Glutamatergic neuron (in vitro differentiated cells): ENCODE measurements at regions not wholly inside any gene's neighbourhood (a gene's known extent, or its start where the extent isn't known, plus 50 kb on each side); places are given as distances from the start of the nearest gene placed in this dataset.

ENCODE experiments used
- DNase-seq: peaks from one replicate; pipeline ENCODE4 v3.0.0; 2022
- H3K27ac Mint-ChIP-seq: one replicate; pipeline ENCODE4 v1.8.0; 2020; ENCODE audit warnings: mild to moderate bottlenecking, mixed read lengths, inconsistent platforms; ENCODE audit not compliant: unreplicated experiment
- H3K27me3 Mint-ChIP-seq: one replicate; pipeline ENCODE4 v1.8.0; 2020; ENCODE audit warnings: mild to moderate bottlenecking, moderate library complexity, mixed read lengths, inconsistent platforms; ENCODE audit not compliant: unreplicated experiment
- H3K36me3 Mint-ChIP-seq: one replicate; pipeline ENCODE4 v1.8.0; 2020; ENCODE audit warnings: mild to moderate bottlenecking, mixed read lengths, inconsistent platforms; ENCODE audit not compliant: unreplicated experiment
- H3K4me1 Mint-ChIP-seq: one replicate; pipeline ENCODE4 v1.8.0; 2020; ENCODE audit warnings: mild to moderate bottlenecking, low read depth, mixed read lengths, inconsistent platforms; ENCODE audit not compliant: unreplicated experiment
- H3K4me3 Mint-ChIP-seq: one replicate; pipeline ENCODE4 v1.8.0; 2020; ENCODE audit warnings: mild to moderate bottlenecking, mixed read lengths, inconsistent platforms; ENCODE audit not compliant: unreplicated experiment
- H3K9me3 Mint-ChIP-seq: one replicate; pipeline ENCODE4 v1.8.0; 2020; ENCODE audit warnings: mild to moderate bottlenecking, moderate library complexity, mixed read lengths, inconsistent platforms; ENCODE audit not compliant: unreplicated experiment
- CTCF ChIP-seq: fragments of 200-600 bp; sonication (generic); IDR thresholded peaks from one replicate; pipeline ENCODE4 v1.5.0; 2021; ENCODE audit not compliant: partially characterized antibody, unreplicated experiment

DNA sequence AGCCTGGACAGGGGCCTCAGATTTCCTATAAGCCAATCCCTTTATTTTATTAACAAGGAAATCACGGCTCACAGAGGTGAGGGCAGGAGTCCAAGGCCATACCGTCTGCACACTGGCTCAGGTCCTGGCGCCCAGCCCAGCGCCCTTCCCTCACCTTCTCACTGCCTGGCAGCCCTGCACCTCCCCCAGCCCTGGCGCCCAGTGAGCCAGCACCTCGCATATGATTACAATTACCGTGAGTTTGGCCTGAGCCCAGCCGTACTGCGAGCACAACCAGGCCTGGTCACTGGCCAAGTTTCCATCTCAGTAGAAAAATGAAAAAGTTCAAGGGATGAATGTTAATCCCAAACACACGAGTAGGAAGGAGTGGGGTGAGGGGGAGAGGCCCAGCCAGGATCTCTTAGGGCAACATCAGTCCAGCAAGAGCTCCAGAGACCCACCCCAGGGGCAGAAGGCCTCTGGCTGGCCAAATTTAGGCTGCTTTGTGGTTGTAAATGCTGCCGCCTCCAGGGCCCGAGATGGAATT, 68.4 kb downstream of the MCFD2 start:
- no peak overlapping the region for H3K27ac Mint-ChIP-seq
- H3K4me1 Mint-ChIP-seq: peaks cover 2% of the 10 kb centered on the region
- no peak overlapping the region for H3K4me3 Mint-ChIP-seq
- no peak for DNase-seq
- H3K9me3 Mint-ChIP-seq: peaks cover 3% of the 10 kb centered on the region
- H3K36me3 Mint-ChIP-seq: peaks cover 4% of the 10 kb centered on the region
- H3K27me3 Mint-ChIP-seq: peaks cover 8% of the 10 kb centered on the region
- TF ChIP-seq CTCF: no peak

DNA sequence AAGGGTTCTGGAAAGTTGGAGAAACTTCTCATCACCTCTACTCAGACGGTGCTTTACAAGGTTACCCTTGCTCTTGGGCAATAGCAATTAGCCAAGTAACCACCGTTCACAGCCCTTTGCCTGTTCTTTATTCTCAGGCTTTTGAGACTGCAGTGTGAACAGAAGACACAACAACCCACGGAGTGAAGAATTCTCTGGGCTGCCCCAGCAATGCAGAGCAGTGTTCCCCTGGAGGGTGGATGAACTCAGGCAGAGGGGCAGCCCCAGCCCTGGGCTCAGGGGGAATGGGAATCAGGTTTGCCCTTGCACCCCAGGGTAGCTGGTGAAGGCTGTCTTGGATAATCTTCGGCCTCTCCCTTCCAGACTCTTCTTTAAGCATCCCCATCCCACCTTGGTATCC, 69.1 kb downstream of the MCFD2 start:
- DNase-seq: no peak
- no peak overlapping the region for H3K27ac Mint-ChIP-seq
- H3K27me3 Mint-ChIP-seq: peaks cover 5% of the 10 kb centered on the region
- TF ChIP-seq CTCF: no peak
- peaks cover 4% of the 10 kb centered on the region for H3K36me3 Mint-ChIP-seq
- peaks cover 3% of the 10 kb centered on the region for H3K9me3 Mint-ChIP-seq
- H3K4me3 Mint-ChIP-seq: no peak overlapping the region
- peaks cover 2% of the 10 kb centered on the region for H3K4me1 Mint-ChIP-seq

DNA sequence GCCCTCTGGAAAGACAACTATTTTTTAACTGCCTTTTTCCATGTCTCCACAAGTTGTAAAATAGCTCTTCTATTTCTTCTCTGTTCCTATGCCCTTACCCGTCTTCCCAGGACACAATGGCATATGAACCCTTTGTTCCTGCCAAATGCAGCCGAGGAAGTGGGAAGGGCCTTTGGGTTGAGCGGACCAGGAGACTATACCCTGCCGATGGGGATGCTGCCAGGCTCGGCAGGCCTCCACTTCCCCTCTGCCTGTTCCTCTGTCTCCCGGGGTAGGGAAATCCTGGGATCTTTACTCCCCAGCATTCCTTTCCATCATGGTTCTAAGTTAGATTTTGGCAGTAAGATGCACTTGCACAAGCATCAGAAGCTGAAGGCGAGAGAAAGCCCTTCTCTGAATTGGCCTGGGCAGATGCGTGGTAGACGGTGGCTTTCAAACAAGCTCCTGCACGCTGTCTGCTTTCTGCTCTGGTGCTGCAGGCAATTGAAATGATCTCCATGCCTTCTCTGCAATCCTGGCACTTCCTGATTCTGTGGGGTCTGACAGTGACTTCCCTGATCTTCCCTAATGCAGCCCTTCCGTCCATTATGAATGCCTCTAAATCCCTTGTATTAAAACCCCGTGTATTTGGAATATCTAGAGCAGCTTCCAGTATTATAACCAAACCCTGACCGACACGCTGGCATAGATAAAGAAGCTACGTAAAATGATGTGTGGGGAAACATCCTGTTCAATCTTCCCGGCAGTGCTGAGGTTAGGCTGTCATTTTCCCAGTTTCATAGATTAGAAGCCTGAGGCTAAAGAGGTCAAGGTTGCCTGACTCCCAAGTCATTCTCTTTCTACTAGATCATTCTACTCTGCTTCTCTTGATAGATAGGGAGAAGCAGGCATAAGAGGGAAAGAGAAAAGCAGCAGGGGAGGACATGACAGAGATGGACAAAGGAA, 69.8 kb downstream of the MCFD2 start:
- Mint-ChIP-seq H3K4me1 (peaks cover 2% of the 10 kb centered on the region), H3K4me3 (no peak overlapping the region), H3K9me3 (peaks cover 3% of the 10 kb centered on the region), H3K27ac (no peak overlapping the region), H3K36me3 (peaks cover 4% of the 10 kb centered on the region), H3K27me3 (peaks cover 5% of the 10 kb centered on the region)
- DNase-seq: no peak
- TF ChIP-seq CTCF: no peak

- Mint-ChIP-seq H3K27ac (no peak overlapping the region), H3K4me1 (peaks cover 2% of the 10 kb centered on the region), H3K36me3 (peaks cover 4% of the 10 kb centered on the region), H3K27me3 (peaks cover 7% of the 10 kb centered on the region), H3K9me3 (peaks cover 3% of the 10 kb centered on the region), H3K4me3 (no peak overlapping the region)
- no peak for DNase-seq
- no peak for TF ChIP-seq CTCF
Measured at GRCh38 chr2:46844443-46844842, 71.2 kb downstream of the MCFD2 start.

GRCh38 chr2:46844034-46844433, 71.6 kb downstream of the MCFD2 start:
- H3K4me1 Mint-ChIP-seq: peaks cover under 1% of the 10 kb centered on the region
- H3K27ac Mint-ChIP-seq: no peak overlapping the region
- H3K27me3 Mint-ChIP-seq: peaks cover 7% of the 10 kb centered on the region
- no peak for DNase-seq
- TF ChIP-seq CTCF: no peak
- peaks cover 4% of the 10 kb centered on the region for H3K36me3 Mint-ChIP-seq
- no peak overlapping the region for H3K4me3 Mint-ChIP-seq
- peaks cover 2% of the 10 kb centered on the region for H3K9me3 Mint-ChIP-seq
